Gastrocnemius medialis (tissue), 4 donors: ENCODE measurements at regions not wholly inside any gene's neighbourhood (a gene's known extent, or its start where the extent isn't known, plus 50 kb on each side); places are given as distances from the start of the nearest gene placed in this dataset.
"Not testable (repeated sequence)": the region's sequence is repeated elsewhere in the genome, so short reads cannot be mapped to it uniquely, and the experiment has no call there.

Experiments used
- ATAC-seq, 2 donors: fragments of 150-250 bp; one replicate each; pipeline ENCODE4 v1.9.1; 2016
- DNase-seq, 2 donors: peaks; one replicate each; pipeline ENCODE4 v3.0.0-alpha.2; 2019
- H3K27ac ChIP-seq, 4 donors: fragments of 200-600 bp; sonication (generic); 1 replicate in 1 of 4; 2 replicates in 3 of 4; pipeline ENCODE4 v1.5.1; 2016 to 2018; ENCODE audit warnings: mild to moderate bottlenecking in 2 of 4, moderate library complexity in 1 of 4
- H3K27me3 ChIP-seq, 3 donors: fragments of 200-600 bp; sonication (generic) in 2 of 3; 1 replicate in 1 of 3; 2 replicates in 2 of 3; pipeline versions ENCODE4 v1.5.1 to v1.6.0; 2016 to 2019; ENCODE audit warnings: mild to moderate bottlenecking in 1 of 3, moderate library complexity in 1 of 3
- H3K36me3 ChIP-seq, 2 donors: fragments of 200-600 bp; sonication (generic) in 1 of 2; one replicate each; pipeline ENCODE4 v1.5.1; 2017 to 2018
- H3K4me1 ChIP-seq, 2 donors: fragments of 200-600 bp; sonication (generic) in 1 of 2; one replicate each; pipeline ENCODE4 v1.5.1; 2016 to 2017; ENCODE audit warnings: mild to moderate bottlenecking in 2 of 2
- H3K4me3 ChIP-seq, 4 donors: fragments of 200-600 bp; sonication (generic) in 3 of 4; 1 replicate in 1 of 4; 2 replicates in 3 of 4; pipeline ENCODE4 v1.5.1; 2016 to 2019; ENCODE audit warnings: mild to moderate bottlenecking in 2 of 4
- H3K9me3 ChIP-seq, 3 donors: fragments of 200-600 bp; sonication (generic) in 2 of 3; 1 replicate in 1 of 3; 2 replicates in 2 of 3; pipeline ENCODE4 v1.5.1; 2016 to 2019
- POLR2A ChIP-seq, 2 donors: fragments of 450-650 bp; IDR thresholded peaks; one replicate each; pipeline ENCODE4 v1.6.1; 2017; ENCODE audit warnings: antibody characterized with exemption in 2 of 2, mild to moderate bottlenecking in 2 of 2, moderate library complexity in 2 of 2
- in situ Hi-C, 4 donors: fragments of 200-750 bp; cut with MboI; loops; one replicate each; pipeline versions ENCODE4 v1.15.0 to v1.8.0; 2017; ENCODE audit warnings: low sequenced_read_pairs in 4 of 4
- intact Hi-C: fragments of 100-400 bp; cut with DNase I; formaldehyde crosslinking; loops from one replicate; pipeline ENCODE4 v1.15.1; 2023; ENCODE audit warnings: low total_unique reads
- TF ChIP-seq, protein P1 (sequence below), 5 experiments: fragments of 450-650 bp in 3 of 5; fragments of 200-600 bp in 2 of 5; sonication (generic) in 2 of 5; IDR thresholded peaks in 4 of 5; conservative IDR thresholded peaks in 1 of 5; 1 replicate in 4 of 5; 2 replicates in 1 of 5; pipeline ENCODE4 v1.5.1; 2016 to 2019; ENCODE audit warnings: antibody characterized with exemption in 5 of 5, mild to moderate bottlenecking in 3 of 5, moderate library complexity in 3 of 5

DNA sequence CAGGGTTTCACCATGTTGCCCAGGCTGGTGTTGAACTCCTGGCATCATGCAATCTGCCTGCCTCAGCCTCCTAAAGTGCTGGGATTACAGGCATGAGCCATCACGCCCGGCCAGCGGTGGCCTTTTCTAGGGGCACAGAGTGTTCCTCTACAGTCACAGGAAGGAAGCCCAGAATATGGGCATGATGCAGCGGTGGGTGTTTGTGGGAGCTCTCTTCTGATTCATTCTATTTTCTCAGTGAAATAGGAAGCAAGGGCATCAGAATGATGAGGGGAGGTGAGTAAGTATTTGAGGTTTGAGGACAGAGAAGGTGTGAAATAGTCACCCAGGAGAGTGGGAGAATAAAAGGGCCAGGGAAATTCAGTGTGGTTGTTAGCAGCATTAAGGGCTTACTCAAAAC lies 70.3 kb upstream of the PSME4 start:
- H3K27ac ChIP-seq: no peak overlapping the region
- H3K36me3 ChIP-seq: no peaks in the 10 kb centered on the region
- H3K27me3 ChIP-seq: no peaks in the 10 kb centered on the region
- intact Hi-C loops: no loop called here
- DNase-seq: no peak
- in situ Hi-C loops: no loop called here
- no peak for ATAC-seq
- no peak overlapping the region for H3K4me3 ChIP-seq
- peaks cover 15 to 16% of the 10 kb centered on the region in 2 donors for H3K4me1 ChIP-seq
- H3K9me3 ChIP-seq: no peaks in the 10 kb centered on the region
- no peak for TF ChIP-seq POLR2A (IDR thresholded peaks at IDR 0.05)
- TF ChIP-seq, protein P1, sequence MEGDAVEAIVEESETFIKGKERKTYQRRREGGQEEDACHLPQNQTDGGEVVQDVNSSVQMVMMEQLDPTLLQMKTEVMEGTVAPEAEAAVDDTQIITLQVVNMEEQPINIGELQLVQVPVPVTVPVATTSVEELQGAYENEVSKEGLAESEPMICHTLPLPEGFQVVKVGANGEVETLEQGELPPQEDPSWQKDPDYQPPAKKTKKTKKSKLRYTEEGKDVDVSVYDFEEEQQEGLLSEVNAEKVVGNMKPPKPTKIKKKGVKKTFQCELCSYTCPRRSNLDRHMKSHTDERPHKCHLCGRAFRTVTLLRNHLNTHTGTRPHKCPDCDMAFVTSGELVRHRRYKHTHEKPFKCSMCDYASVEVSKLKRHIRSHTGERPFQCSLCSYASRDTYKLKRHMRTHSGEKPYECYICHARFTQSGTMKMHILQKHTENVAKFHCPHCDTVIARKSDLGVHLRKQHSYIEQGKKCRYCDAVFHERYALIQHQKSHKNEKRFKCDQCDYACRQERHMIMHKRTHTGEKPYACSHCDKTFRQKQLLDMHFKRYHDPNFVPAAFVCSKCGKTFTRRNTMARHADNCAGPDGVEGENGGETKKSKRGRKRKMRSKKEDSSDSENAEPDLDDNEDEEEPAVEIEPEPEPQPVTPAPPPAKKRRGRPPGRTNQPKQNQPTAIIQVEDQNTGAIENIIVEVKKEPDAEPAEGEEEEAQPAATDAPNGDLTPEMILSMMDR (IDR thresholded peaks at IDR 0.05 in 4 of 5, conservative IDR thresholded peaks at IDR 0.05 in 1 of 5): no peak

DNA sequence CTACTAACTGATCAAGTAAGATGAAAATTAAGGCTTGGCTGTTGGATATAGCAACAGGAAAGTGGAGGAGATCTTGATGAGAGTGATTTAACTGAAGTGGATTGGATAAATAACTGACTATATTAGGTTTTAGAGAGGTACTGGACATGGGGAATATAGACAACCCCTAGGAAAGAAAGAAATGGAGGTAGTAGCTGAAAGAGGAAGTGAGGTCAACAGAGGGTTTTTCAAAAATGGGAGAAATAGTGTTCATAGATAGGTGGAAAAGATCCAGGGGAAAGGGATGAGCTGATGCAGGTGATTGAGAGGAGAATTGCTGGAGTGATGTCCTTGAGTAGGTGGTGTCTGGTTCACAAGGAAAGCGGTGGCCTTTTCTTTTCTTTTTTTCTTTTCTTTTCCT lies 69.9 kb upstream of the PSME4 start:
- peaks cover 15 to 16% of the 10 kb centered on the region in 2 donors for H3K4me1 ChIP-seq
- DNase-seq (no peak), ATAC-seq (no peak)
- in situ Hi-C loops: no loop called here
- H3K4me3 ChIP-seq: no peak overlapping the region
- H3K36me3 ChIP-seq: no peaks in the 10 kb centered on the region
- TF ChIP-seq POLR2A (IDR thresholded peaks at IDR 0.05): no peak
- TF ChIP-seq, protein P1 (IDR thresholded peaks at IDR 0.05 in 4 of 5, conservative IDR thresholded peaks at IDR 0.05 in 1 of 5): no peak
- no peak overlapping the region for H3K27ac ChIP-seq
- H3K9me3 ChIP-seq: no peaks in the 10 kb centered on the region
- H3K27me3 ChIP-seq: no peaks in the 10 kb centered on the region
- intact Hi-C loops: no loop called here

- in situ Hi-C loops: no loop called here
- Histone ChIP-seq H3K27ac (no peak overlapping the region), H3K36me3 (no peaks in the 10 kb centered on the region), H3K27me3 (no peaks in the 10 kb centered on the region), H3K4me3 (no peak overlapping the region), H3K4me1 (peaks cover 15 to 16% of the 10 kb centered on the region in 2 donors), H3K9me3 (no peaks in the 10 kb centered on the region)
- intact Hi-C loops: no loop called here
- ATAC-seq: no peak
- TF ChIP-seq, protein P1 (IDR thresholded peaks at IDR 0.05 in 4 of 5, conservative IDR thresholded peaks at IDR 0.05 in 1 of 5): no peak
- TF ChIP-seq POLR2A (IDR thresholded peaks at IDR 0.05): no peak
- DNase-seq: no peak
These were observed 69.5 kb upstream of the PSME4 start for GRCh38 chr2:54040250-54040649.

DNA sequence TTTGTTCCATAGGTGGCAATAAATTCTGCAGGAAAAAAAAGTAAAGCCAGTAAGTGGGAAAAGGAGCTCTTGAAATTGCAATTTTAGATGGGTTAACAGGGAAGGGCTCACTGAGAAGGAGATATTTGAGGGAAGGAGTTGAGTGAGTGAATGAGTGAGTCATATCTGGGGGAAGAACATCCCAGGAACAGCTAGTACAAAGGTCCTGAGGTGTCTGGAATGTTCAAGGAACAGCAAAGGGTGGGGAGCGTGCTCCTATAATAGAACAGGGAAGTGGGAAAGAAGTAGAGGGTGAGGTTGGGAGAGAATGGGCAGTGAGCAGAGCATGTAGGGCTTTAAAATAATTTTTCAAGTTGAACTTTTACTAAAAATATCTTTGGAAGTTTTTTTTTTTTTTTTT lies 68.0 kb upstream of the PSME4 start:
- peak in 1 of 2 donors; percentile 48 for ATAC-seq
- no peak overlapping the region for H3K27ac ChIP-seq
- in situ Hi-C loops: no loop called here

GRCh38 chr2:54031288-54031687 lies 60.5 kb upstream of the PSME4 start:
- intact Hi-C loops, H3K4me3 ChIP-seq, H3K36me3 ChIP-seq, DNase-seq, H3K27ac ChIP-seq, in situ Hi-C loops, H3K27me3 ChIP-seq, ATAC-seq, H3K9me3 ChIP-seq: not testable (repeated sequence)
- H3K4me1 ChIP-seq: peaks cover 14 to 16% of the 10 kb centered on the region in 2 donors

More for the DNA sequence above, 68.0 kb upstream of the PSME4 start:
- Histone ChIP-seq H3K4me1 (peaks cover 13 to 15% of the 10 kb centered on the region in 2 donors), H3K9me3 (no peaks in the 10 kb centered on the region), H3K27me3 (no peaks in the 10 kb centered on the region), H3K36me3 (no peaks in the 10 kb centered on the region), H3K4me3 (no peak overlapping the region)
- DNase-seq: no peak
- intact Hi-C loops: no loop called here
- TF ChIP-seq, protein P1 (IDR thresholded peaks at IDR 0.05 in 4 of 5, conservative IDR thresholded peaks at IDR 0.05 in 1 of 5): no peak
- TF ChIP-seq POLR2A (IDR thresholded peaks at IDR 0.05): no peak
